GM21723 (cell line): ENCODE measurements at regions not wholly inside any gene's neighbourhood (a gene's known extent, or its start where the extent isn't known, plus 50 kb on each side); places are given as distances from the start of the nearest gene placed in this dataset.
A peak's percentile ranks its signal among the peaks of the same experiment; 100 is the strongest.

Source experiments
- ATAC-seq: cut with Tn5 transposase; IDR thresholded peaks from one replicate; pipeline ENCODE4 v1.9.1; 2021; ENCODE audit warnings: mild to moderate bottlenecking, moderate library complexity; ENCODE audit not compliant: unreplicated experiment

DNA sequence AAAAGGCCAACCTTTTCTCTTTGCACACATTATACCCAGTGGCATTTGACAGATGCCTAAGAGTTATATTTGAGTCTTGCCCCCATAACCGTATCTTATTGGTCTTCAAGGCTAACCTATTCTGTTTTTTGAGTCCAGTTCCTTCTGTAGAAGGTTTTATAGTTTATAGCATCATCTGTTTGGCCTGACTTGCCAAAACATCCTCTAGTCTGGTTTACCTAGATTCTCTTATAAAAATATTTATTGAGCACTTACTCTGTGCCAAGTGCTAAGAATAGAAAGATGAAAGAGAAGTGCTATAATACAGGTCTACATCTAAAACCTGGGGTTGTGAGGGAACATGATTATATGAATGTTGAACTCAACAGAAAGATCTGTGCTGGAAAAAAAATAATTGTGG lies 55.9 kb upstream of the PIP4K2A start:
- ATAC-seq = no peak

- ATAC-seq = no peak
Measured at GRCh38 chr10:22767859-22768258, 53.5 kb upstream of the PIP4K2A start.

DNA sequence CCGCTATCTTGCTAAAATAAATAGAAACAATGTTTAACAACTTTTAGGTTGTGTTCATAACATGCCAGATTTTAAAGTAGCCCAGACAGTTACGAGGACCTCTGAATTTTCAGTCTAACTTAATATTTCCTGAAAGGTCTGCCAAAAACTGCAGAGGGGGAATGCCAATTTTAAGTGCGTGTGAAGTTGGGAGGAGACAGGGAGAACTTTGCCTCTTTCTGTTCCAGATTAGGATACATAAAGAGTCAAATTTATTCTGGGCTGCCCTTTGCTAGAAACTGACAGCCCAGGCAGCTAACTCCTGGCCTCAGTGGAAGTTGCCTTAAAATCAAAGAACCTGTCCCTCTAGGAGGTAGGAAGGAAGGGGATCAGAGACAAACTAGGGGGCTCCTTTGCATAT lies 52.3 kb upstream of the PIP4K2A start:
- no peak for ATAC-seq

- peak; percentile 81 for ATAC-seq
Measured at GRCh38 chr10:22765660-22766547, 51.5 kb upstream of the PIP4K2A start.

- no peak for ATAC-seq
Measured at GRCh38 chr10:22764639-22765038, 50.3 kb upstream of the PIP4K2A start.
